SK-N-SH (cell line): ENCODE measurements at regions not wholly inside any gene's neighbourhood (a gene's known extent, or its start where the extent isn't known, plus 50 kb on each side); places are given as distances from the start of the nearest gene placed in this dataset.

Source experiments
- CTCF ChIA-PET: fragments of 300-600, 350-600 bp; formaldehyde crosslinking; extraction: SDS; loops from one replicate; lab custom pipeline; 2021; lab: Yijun Ruan, JAX
- POLR2A ChIA-PET: fragments of 350-600 bp; sonication (Branson Sonifier 250); formaldehyde crosslinking; extraction: SDS; loops from one replicate; lab custom pipeline; 2020; ENCODE audit warnings: antibody characterized with exemption, inconsistent platforms; lab: Yijun Ruan, JAX
- DNase-seq: peaks from one replicate; pipeline ENCODE4 v3.0.0; 2012
- H2AFZ ChIP-seq: fragments of 200-600 bp; sonication (generic); 2 replicates; pipeline ENCODE4 v1.8.1; 2016; ENCODE audit warnings: antibody characterized with exemption, mild to moderate bottlenecking, low read depth
- H3F3A ChIP-seq: fragments of 200-600 bp; sonication (generic); replicated peaks from 2 replicates; pipeline ENCODE3; 2016; ENCODE audit warnings: antibody characterized with exemption, mild to moderate bottlenecking; ENCODE audit not compliant: insufficient read depth
- H3K27ac ChIP-seq, 2 experiments: fragments of 200-500 bp in 1 of 2; fragments of 200-600 bp in 1 of 2; sonication (Bioruptor generic) in 1 of 2; sonication (generic), shearing (Covaris generic) in 1 of 2; 2 replicates each; pipeline versions ENCODE4 v1.5.1 to v1.6.1; 2014 to 2016; ENCODE audit warnings: low read depth in 2 of 2, inconsistent platforms in 1 of 2, low read length in 1 of 2, mild to moderate bottlenecking in 1 of 2, mixed read lengths in 1 of 2
- H3K27me3 ChIP-seq: fragments of 200-600 bp; sonication (generic), shearing (Covaris generic); 2 replicates; pipeline ENCODE4 v1.6.1; 2016; ENCODE audit warnings: mixed run types; ENCODE audit not compliant: insufficient read depth
- H3K36me3 ChIP-seq, 2 experiments: fragments of 200-500 bp in 1 of 2; fragments of 200-600 bp in 1 of 2; sonication (Bioruptor generic) in 1 of 2; sonication (generic) in 1 of 2; replicated peaks in 1 of 2; 2 replicates each; pipeline versions ENCODE3 to v1.5.1; 2014 to 2016; ENCODE audit warnings: low read length in 1 of 2, mild to moderate bottlenecking in 1 of 2; ENCODE audit not compliant: insufficient read depth in 2 of 2, control insufficient read depth in 1 of 2
- H3K4me1 ChIP-seq, 2 experiments: fragments of 200-500 bp in 1 of 2; fragments of 200-600 bp in 1 of 2; sonication (Bioruptor generic) in 1 of 2; sonication (generic), shearing (Covaris generic) in 1 of 2; 2 replicates each; pipeline versions ENCODE4 v1.5.1 to v1.6.1; 2014 to 2016; ENCODE audit warnings: low read depth in 1 of 2, low read length in 1 of 2, mixed run types in 1 of 2; ENCODE audit not compliant: insufficient read depth in 2 of 2, control insufficient read depth in 1 of 2
- H3K4me2 ChIP-seq: fragments of 200-600 bp; sonication (generic), shearing (Covaris generic); 2 replicates; pipeline ENCODE4 v1.6.1; 2017; ENCODE audit warnings: mixed run types
- H3K4me3 ChIP-seq, 2 experiments: fragments of 200-500 bp in 1 of 2; fragments of 200-600 bp in 1 of 2; sonication (Bioruptor generic) in 1 of 2; sonication (generic), shearing (Covaris generic) in 1 of 2; 2 replicates each; pipeline versions ENCODE4 v1.5.1 to v1.8.1; 2014 to 2016; ENCODE audit warnings: low read depth in 2 of 2, inconsistent platforms in 1 of 2, low read length in 1 of 2, mild to moderate bottlenecking in 1 of 2, mixed read lengths in 1 of 2, moderate library complexity in 1 of 2
- H3K79me2 ChIP-seq: fragments of 200-600 bp; sonication (generic); 2 replicates; pipeline ENCODE4 v1.8.1; 2017; ENCODE audit warnings: mild to moderate bottlenecking; ENCODE audit not compliant: insufficient read depth
- H3K9ac ChIP-seq: fragments of 200-600 bp; sonication (generic); 2 replicates; pipeline ENCODE4 v1.6.1; 2017; ENCODE audit warnings: mixed run types
- H3K9me2 ChIP-seq: fragments of 200-600 bp; sonication (generic); 2 replicates; pipeline ENCODE4 v1.6.1; 2017; ENCODE audit warnings: mixed run types
- H3K9me3 ChIP-seq: fragments of 200-600 bp; sonication (generic); 2 replicates; pipeline ENCODE4 v1.6.1; 2017; ENCODE audit warnings: mixed run types, mild to moderate bottlenecking, moderate library complexity
- H4K20me1 ChIP-seq: fragments of 200-600 bp; sonication (generic); 2 replicates; pipeline ENCODE4 v1.6.1; 2017; ENCODE audit warnings: mild to moderate bottlenecking, mixed run types; ENCODE audit not compliant: insufficient read depth
- CHD2 ChIP-seq: fragments of 150-350 bp; IDR thresholded peaks from 2 replicates; pipeline ENCODE4 v1.6.1; 2018; ENCODE audit warnings: low read length; ENCODE audit not compliant: partially characterized antibody
- ELF1 ChIP-seq: IDR thresholded peaks from 2 replicates; pipeline ENCODE4 v1.4.0; 2012
- FOSL2 ChIP-seq: IDR thresholded peaks from 2 replicates; pipeline ENCODE4 v1.4.0; 2012; ENCODE audit warnings: low read depth, mild to moderate bottlenecking, moderate library complexity, borderline replicate concordance
- FOXJ3 ChIP-seq: sonication (generic); formaldehyde crosslinking; IDR thresholded peaks from 2 replicates; pipeline ENCODE4 v1.5.1; 2020; ENCODE audit warnings: mild to moderate bottlenecking, missing genetic modification reagents
- GATA2 ChIP-seq: sonication (generic); formaldehyde crosslinking; IDR thresholded peaks from 2 replicates; pipeline ENCODE4 v1.5.0; 2020; ENCODE audit warnings: mild to moderate bottlenecking, missing genetic modification reagents
- JUND ChIP-seq: IDR thresholded peaks from 2 replicates; pipeline ENCODE4 v1.4.0; 2012
- MEF2A ChIP-seq: IDR thresholded peaks from 2 replicates; pipeline ENCODE4 v1.4.0; 2012; ENCODE audit warnings: low read depth, borderline replicate concordance
- MXI1 ChIP-seq: IDR thresholded peaks from 2 replicates; pipeline ENCODE4 v1.6.1; 2012; ENCODE audit warnings: mild to moderate bottlenecking, low read depth, low read length, improper control_type of control experiment
- POLR2AphosphoS5 ChIP-seq: IDR thresholded peaks from 2 replicates; pipeline ENCODE4 v1.6.1; 2012; ENCODE audit warnings: low read depth, low read length
- RCOR1 ChIP-seq: fragments of 150-350 bp; IDR thresholded peaks from 2 replicates; pipeline ENCODE4 v1.6.1; 2017; ENCODE audit warnings: antibody characterized with exemption, low read length
- SIN3A ChIP-seq: IDR thresholded peaks from 2 replicates; pipeline ENCODE4 v1.6.1; 2012; ENCODE audit warnings: low read depth, mild to moderate bottlenecking, low read length, moderate library complexity, borderline replicate concordance
- SMC3 ChIP-seq: IDR thresholded peaks from 2 replicates; pipeline ENCODE4 v1.6.1; 2012; ENCODE audit warnings: low read depth, low read length, improper control_type of control experiment
- TCF12 ChIP-seq: IDR thresholded peaks from 2 replicates; pipeline ENCODE4 v1.4.0; 2012
- YY1 ChIP-seq: IDR thresholded peaks from 2 replicates; pipeline ENCODE4 v1.4.0; 2012; ENCODE audit warnings: low read depth, mild to moderate bottlenecking
- WGBS: methylation state at CpG from one replicate; pipeline ENCODE4 v1.1.6; 2017; ENCODE audit warnings: low lambda C conversion rate; 5-methylcytosine and 5-hydroxymethylcytosine counted together
- TF ChIP-seq, protein P1 (sequence below): fragments of 150-350 bp; IDR thresholded peaks from 2 replicates; pipeline ENCODE4 v1.6.1; 2016; ENCODE audit warnings: mild to moderate bottlenecking, low read depth, low read length
- TF ChIP-seq, protein P2 (sequence below): IDR thresholded peaks from 2 replicates; pipeline ENCODE4 v1.6.1; 2012; ENCODE audit warnings: mild to moderate bottlenecking, low read depth, low read length, moderate library complexity
- TF ChIP-seq, protein P3 (sequence below): IDR thresholded peaks from 2 replicates; pipeline ENCODE4 v1.4.0; 2012; ENCODE audit warnings: low read depth, borderline replicate concordance

DNA sequence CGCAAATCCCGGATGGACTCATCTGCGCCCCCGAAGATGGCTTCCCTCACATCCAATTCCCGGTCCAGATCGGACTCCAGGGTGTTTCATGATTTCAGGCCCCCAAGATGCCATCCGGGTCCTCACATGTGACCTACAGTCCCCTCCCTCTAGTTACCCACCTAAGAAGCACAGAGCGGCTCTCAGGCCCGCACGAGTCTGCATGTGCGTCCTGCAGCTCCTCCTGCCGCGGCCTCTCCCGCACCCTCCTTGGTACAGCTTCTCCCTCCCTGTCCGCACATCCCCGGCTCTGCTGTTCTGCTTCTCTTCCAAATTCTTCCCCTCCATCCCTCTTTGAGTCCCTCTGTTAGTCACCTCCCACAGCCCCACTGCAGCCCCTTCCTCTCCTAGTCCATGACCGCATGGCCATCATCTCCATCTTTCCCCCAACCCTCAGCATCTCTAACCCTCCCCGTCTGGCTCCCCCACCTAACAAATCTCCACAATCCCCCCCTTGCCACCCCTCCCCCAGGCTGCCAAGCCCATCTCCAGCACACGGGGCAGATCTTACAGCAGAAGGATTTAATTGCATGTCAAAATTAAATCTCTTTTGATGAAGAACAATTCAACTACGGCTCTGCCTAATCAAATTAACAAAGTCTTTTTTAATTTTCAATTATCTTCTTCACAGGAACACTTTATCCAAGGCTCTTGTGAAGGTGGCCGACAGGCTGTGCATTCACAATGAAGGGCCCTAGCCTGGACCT is 231.0 kb downstream of the RBFOX3 start:
- no peaks in the 10 kb centered on the region for H3K36me3 ChIP-seq
- no peaks in the 10 kb centered on the region for H3F3A ChIP-seq
- no peak overlapping the region for H3K9ac ChIP-seq
- POLR2A ChIA-PET = interaction anchor here (1.1 kb wide), 1 partner anchor 9 kb away, joined by 3 read pairs; no protein-coding TSS in a partner anchor
- no peaks in the 10 kb centered on the region for H4K20me1 ChIP-seq
- no peak overlapping the region for H3K27ac ChIP-seq
- H3K9me3 ChIP-seq = no peaks in the 10 kb centered on the region
- 64% methylated on average over 21 of the region's 21 CpGs for WGBS
- CTCF ChIA-PET = interaction anchor here (0.9 to 5.2 kb wide), 7 partner anchors 7 to 292 kb away, joined by 3 to 63 read pairs (median 4); no protein-coding TSS in a partner anchor
- no peaks in the 10 kb centered on the region for H3K79me2 ChIP-seq
- no peak overlapping the region for H3K4me2 ChIP-seq
- no peaks in the 10 kb centered on the region for H3K9me2 ChIP-seq
- H3K4me1 ChIP-seq = no peaks in the 10 kb centered on the region
- H2AFZ ChIP-seq = no peak overlapping the region
- no peak overlapping the region for H3K4me3 ChIP-seq
- DNase-seq = no peak
- peaks cover 29% of the 10 kb centered on the region; the same call in 1 of the 2 replicates for H3K27me3 ChIP-seq
- TF ChIP-seq RCOR1 (no peak), ELF1 (no peak), FOXJ3 (CRISPR knock-in tag) (no peak), SMC3 (no peak), TCF12 (no peak), SIN3A (no peak), MXI1 (no peak), MEF2A (no peak), JUND (no peak), GATA2 (CRISPR knock-in tag) (no peak), YY1 (no peak), POLR2AphosphoS5 (no peak), CHD2 (no peak), FOSL2 (no peak)
- TF ChIP-seq, protein P1, sequence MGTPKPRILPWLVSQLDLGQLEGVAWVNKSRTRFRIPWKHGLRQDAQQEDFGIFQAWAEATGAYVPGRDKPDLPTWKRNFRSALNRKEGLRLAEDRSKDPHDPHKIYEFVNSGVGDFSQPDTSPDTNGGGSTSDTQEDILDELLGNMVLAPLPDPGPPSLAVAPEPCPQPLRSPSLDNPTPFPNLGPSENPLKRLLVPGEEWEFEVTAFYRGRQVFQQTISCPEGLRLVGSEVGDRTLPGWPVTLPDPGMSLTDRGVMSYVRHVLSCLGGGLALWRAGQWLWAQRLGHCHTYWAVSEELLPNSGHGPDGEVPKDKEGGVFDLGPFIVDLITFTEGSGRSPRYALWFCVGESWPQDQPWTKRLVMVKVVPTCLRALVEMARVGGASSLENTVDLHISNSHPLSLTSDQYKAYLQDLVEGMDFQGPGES = no peak
- TF ChIP-seq, protein P2, sequence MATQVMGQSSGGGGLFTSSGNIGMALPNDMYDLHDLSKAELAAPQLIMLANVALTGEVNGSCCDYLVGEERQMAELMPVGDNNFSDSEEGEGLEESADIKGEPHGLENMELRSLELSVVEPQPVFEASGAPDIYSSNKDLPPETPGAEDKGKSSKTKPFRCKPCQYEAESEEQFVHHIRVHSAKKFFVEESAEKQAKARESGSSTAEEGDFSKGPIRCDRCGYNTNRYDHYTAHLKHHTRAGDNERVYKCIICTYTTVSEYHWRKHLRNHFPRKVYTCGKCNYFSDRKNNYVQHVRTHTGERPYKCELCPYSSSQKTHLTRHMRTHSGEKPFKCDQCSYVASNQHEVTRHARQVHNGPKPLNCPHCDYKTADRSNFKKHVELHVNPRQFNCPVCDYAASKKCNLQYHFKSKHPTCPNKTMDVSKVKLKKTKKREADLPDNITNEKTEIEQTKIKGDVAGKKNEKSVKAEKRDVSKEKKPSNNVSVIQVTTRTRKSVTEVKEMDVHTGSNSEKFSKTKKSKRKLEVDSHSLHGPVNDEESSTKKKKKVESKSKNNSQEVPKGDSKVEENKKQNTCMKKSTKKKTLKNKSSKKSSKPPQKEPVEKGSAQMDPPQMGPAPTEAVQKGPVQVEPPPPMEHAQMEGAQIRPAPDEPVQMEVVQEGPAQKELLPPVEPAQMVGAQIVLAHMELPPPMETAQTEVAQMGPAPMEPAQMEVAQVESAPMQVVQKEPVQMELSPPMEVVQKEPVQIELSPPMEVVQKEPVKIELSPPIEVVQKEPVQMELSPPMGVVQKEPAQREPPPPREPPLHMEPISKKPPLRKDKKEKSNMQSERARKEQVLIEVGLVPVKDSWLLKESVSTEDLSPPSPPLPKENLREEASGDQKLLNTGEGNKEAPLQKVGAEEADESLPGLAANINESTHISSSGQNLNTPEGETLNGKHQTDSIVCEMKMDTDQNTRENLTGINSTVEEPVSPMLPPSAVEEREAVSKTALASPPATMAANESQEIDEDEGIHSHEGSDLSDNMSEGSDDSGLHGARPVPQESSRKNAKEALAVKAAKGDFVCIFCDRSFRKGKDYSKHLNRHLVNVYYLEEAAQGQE = no peak
- TF ChIP-seq, protein P3, sequence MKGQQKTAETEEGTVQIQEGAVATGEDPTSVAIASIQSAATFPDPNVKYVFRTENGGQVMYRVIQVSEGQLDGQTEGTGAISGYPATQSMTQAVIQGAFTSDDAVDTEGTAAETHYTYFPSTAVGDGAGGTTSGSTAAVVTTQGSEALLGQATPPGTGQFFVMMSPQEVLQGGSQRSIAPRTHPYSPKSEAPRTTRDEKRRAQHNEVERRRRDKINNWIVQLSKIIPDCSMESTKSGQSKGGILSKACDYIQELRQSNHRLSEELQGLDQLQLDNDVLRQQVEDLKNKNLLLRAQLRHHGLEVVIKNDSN = no peak
